Cardiac muscle cell (in vitro differentiated cells and primary cell): ENCODE measurements at regions not wholly inside any gene's neighbourhood (a gene's known extent, or its start where the extent isn't known, plus 50 kb on each side); places are given as distances from the start of the nearest gene placed in this dataset.

Experiments
- DNase-seq, 2 donors: peaks; one replicate each; pipeline versions ENCODE4 v3.0.0 to v3.0.0-alpha.2; 2010 to 2017; ENCODE audit warnings: low read depth in 1 of 2, low spot score in 1 of 2
- H3K27ac ChIP-seq: fragments of 200-600 bp; sonication (generic); 2 replicates; pipeline ENCODE4 v1.5.1; 2016
- H3K27me3 ChIP-seq: fragments of 200-600 bp; sonication (generic); 2 replicates; pipeline ENCODE4 v1.6.0; 2016; ENCODE audit warnings: control low read depth
- H3K36me3 ChIP-seq: fragments of 200-600 bp; sonication (generic); 2 replicates; pipeline ENCODE4 v1.5.1; 2016; ENCODE audit warnings: control low read depth
- H3K4me1 ChIP-seq: fragments of 200-600 bp; sonication (generic); 2 replicates; pipeline ENCODE4 v1.8.1; 2017; ENCODE audit warnings: low read depth, mild to moderate bottlenecking, mixed run types
- H3K4me3 ChIP-seq: fragments of 200-600 bp; sonication (generic); 2 replicates; pipeline ENCODE4 v1.5.1; 2016; ENCODE audit warnings: mild to moderate bottlenecking
- H3K9me3 ChIP-seq: fragments of 200-600 bp; sonication (generic); 2 replicates; pipeline ENCODE4 v1.5.1; 2017; ENCODE audit warnings: low read depth, mild to moderate bottlenecking, control low read depth
- CTCF ChIP-seq: IDR thresholded peaks from 2 replicates; pipeline ENCODE4 v1.5.1; 2012; ENCODE audit warnings: low read depth, mild to moderate bottlenecking, low read length

- H3K36me3 ChIP-seq, result no peaks in the 10 kb centered on the region
- no peaks in the 10 kb centered on the region for H3K27me3 ChIP-seq
- H3K4me1 ChIP-seq, result no peaks in the 10 kb centered on the region
- no peaks in the 10 kb centered on the region for H3K9me3 ChIP-seq
- TF ChIP-seq CTCF, result no peak
- H3K27ac ChIP-seq, result no peak overlapping the region
- no peak overlapping the region for H3K4me3 ChIP-seq
- no peak for DNase-seq
Measured at GRCh38 chr4:96375367-96375766, 535.5 kb downstream of the PDHA2 start.

DNA sequence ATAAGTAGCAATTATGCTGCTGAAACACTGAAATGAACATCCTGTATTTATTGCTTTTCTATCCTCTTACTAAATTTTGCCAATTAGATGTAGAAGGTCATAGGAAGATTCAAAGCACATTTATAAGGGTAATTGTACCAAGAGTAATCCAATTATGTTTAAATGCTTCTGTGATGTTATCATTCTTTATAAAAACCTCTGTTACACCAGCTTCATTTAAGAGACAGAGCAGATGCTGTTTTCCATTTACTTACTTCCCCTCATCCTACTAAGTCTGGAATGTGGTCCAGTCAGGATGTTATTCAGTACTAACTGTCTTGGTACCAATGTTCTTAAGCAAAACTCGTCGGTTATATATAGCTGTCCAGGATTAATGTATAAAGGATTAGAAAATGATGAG, 539.6 kb downstream of the PDHA2 start:
- DNase-seq, result no peak
- TF ChIP-seq CTCF, result no peak

DNA sequence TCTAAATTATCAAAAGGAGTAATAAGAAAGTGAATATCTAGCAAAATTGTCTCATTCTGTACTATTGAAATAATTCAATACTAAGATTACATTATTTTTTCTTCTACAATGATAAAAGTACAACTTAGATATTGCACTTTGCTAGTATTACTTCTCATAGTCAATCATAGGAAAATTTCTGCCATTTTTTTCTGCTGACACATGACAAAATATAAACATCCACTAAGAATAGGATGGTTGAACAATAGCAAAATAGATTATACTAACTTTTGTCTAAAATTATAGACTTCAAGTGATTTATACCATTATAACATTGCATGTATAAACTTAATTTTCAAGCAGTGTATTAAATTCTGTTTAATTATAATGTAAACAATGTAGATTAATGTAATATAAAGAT, 540.2 kb downstream of the PDHA2 start:
- no peaks in the 10 kb centered on the region for H3K9me3 ChIP-seq
- no peaks in the 10 kb centered on the region for H3K36me3 ChIP-seq
- no peak for TF ChIP-seq CTCF
- H3K27me3 ChIP-seq, result no peaks in the 10 kb centered on the region
- H3K4me1 ChIP-seq, result no peaks in the 10 kb centered on the region
- H3K27ac ChIP-seq, result no peak overlapping the region
- no peak for DNase-seq
- H3K4me3 ChIP-seq, result no peak overlapping the region

More for the DNA sequence above, 539.6 kb downstream of the PDHA2 start:
- Histone ChIP-seq H3K36me3 (no peaks in the 10 kb centered on the region), H3K27ac (no peak overlapping the region), H3K4me1 (no peaks in the 10 kb centered on the region), H3K27me3 (no peaks in the 10 kb centered on the region), H3K9me3 (no peaks in the 10 kb centered on the region), H3K4me3 (no peak overlapping the region)

DNA sequence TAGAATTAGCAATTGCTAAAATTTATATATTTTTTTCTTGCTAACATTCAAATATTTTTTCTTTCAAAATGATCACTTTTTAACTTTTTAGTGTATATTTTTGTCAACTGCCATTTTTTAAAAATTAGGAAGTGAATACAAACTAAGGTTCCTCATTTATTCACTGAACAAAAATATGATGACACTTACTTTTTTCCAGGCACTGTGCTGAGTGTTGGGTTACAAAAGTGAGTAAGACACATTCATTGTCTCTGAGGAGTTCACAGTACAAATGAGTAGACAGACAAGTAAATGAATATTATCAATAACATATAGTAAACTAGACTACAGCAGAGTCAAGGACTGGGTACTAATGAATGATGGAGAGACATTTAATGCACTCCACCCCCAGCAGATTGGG, 543.5 kb downstream of the PDHA2 start:
- Histone ChIP-seq H3K36me3 (no peaks in the 10 kb centered on the region), H3K27me3 (no peaks in the 10 kb centered on the region), H3K27ac (no peak overlapping the region), H3K9me3 (no peaks in the 10 kb centered on the region), H3K4me3 (no peak overlapping the region), H3K4me1 (no peaks in the 10 kb centered on the region)
- TF ChIP-seq CTCF, result no peak
- DNase-seq, result no peak

DNA sequence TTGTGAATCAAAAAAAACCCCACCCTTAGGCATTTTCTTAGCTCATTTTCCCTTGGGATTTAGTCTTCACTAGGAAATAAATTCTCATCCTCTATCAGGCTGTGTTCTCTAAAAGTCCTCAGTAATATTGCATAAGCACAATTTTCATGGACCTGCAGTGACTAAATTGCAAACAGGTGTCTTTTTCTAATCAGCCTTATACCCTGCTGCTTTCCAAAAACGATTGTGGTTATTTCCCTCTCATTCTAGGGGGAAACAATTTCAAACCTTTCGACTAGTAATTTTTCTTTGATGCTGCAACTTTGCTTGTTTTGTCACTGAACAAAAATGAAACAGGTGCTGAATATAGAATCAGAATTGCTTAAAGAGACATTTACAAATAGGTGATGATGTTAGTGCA, 549.9 kb downstream of the PDHA2 start:
- Histone ChIP-seq H3K9me3 (no peaks in the 10 kb centered on the region), H3K36me3 (no peaks in the 10 kb centered on the region), H3K4me1 (no peaks in the 10 kb centered on the region), H3K4me3 (no peak overlapping the region), H3K27me3 (no peaks in the 10 kb centered on the region), H3K27ac (no peak overlapping the region)
- TF ChIP-seq CTCF, result no peak
- no peak for DNase-seq

- H3K9me3 ChIP-seq, result no peaks in the 10 kb centered on the region
- no peaks in the 10 kb centered on the region for H3K27me3 ChIP-seq
- no peak overlapping the region for H3K4me3 ChIP-seq
- no peak for TF ChIP-seq CTCF
- H3K27ac ChIP-seq, result no peak overlapping the region
- DNase-seq, result no peak
- H3K4me1 ChIP-seq, result no peaks in the 10 kb centered on the region
- H3K36me3 ChIP-seq, result no peaks in the 10 kb centered on the region
Measured at GRCh38 chr4:96390404-96390803, 550.5 kb downstream of the PDHA2 start.
